A549 (cell line): ENCODE measurements at regions not wholly inside any gene's neighbourhood (a gene's known extent, or its start where the extent isn't known, plus 50 kb on each side); places are given as distances from the start of the nearest gene placed in this dataset.

Source experiments
- ATAC-seq, 2 experiments: fragments of 200-7000 bp in 1 of 2; fragments of >200 bp in 1 of 2; cut with Nextera tagmentation in 1 of 2; cut with Tn5 transposase in 1 of 2; 3 replicates each; pipeline versions ENCODE4 v1.8.0 to v1.9.1; 2018 to 2020; ENCODE audit warnings: mild to moderate bottlenecking in 1 of 2, moderate library complexity in 1 of 2
- CTCF ChIA-PET: fragments of 300-600 bp; sonication (Branson Sonifier 250); formaldehyde crosslinking; extraction: SDS; loops from one replicate; lab custom pipeline; 2021; ENCODE audit warnings: antibody characterized with exemption, inconsistent platforms; lab: Yijun Ruan, JAX
- POLR2A ChIA-PET: fragments of 350-600 bp; formaldehyde crosslinking; extraction: SDS; loops from one replicate; lab custom pipeline; 2021; ENCODE audit warnings: antibody characterized with exemption, inconsistent platforms; lab: Yijun Ruan, JAX
- DNase-seq, 2 experiments: peaks; one replicate each; pipeline versions ENCODE4 v3.0.0 to v3.0.0-alpha.2; 2011 to 2016; ENCODE audit warnings: low read depth in 1 of 2, low spot score in 1 of 2
- FAIRE-seq: peaks from 2 replicates; lab custom pipeline; 2011; peaks lifted over from hg19 to GRCh38; lab: Jason Lieb, UNC
- H3K27ac ChIP-seq, 2 experiments: fragments of >200 bp; sonication (Bioruptor Twin); formaldehyde crosslinking; 3 replicates each; pipeline ENCODE4 v1.5.1; 2016 to 2017
- H3K4me1 ChIP-seq: fragments of >200 bp; sonication (Bioruptor Twin); formaldehyde crosslinking; 3 replicates; pipeline ENCODE4 v1.6.1; 2016
- H3K4me2 ChIP-seq: fragments of >200 bp; sonication (Bioruptor Twin); formaldehyde crosslinking; 3 replicates; pipeline ENCODE4 v1.6.1; 2016
- H3K4me3 ChIP-seq: fragments of >200 bp; sonication (Bioruptor Twin); formaldehyde crosslinking; 3 replicates; pipeline ENCODE4 v1.5.1; 2016
- H3K9me3 ChIP-seq: fragments of >200 bp; sonication (Bioruptor Twin); formaldehyde crosslinking; 3 replicates; pipeline ENCODE4 v1.6.1; 2016
- CBX2 ChIP-seq: fragments of 200-600 bp; sonication (generic); IDR thresholded peaks from 2 replicates; pipeline ENCODE4 v1.6.1; 2016; ENCODE audit warnings: low read depth, mild to moderate bottlenecking, borderline replicate concordance
- CBX8 ChIP-seq: fragments of 200-600 bp; sonication (generic); IDR thresholded peaks from 2 replicates; pipeline ENCODE4 v1.6.1; 2016
- EHF ChIP-seq: fragments of 250-450 bp; sonication (Bioruptor Pico); IDR thresholded peaks from 2 replicates; pipeline ENCODE4 v1.5.0; 2020; ENCODE audit warnings: mild to moderate bottlenecking
- ESRRA ChIP-seq: fragments of 150-350 bp; IDR thresholded peaks from 2 replicates; pipeline ENCODE4 v1.6.1; 2014; ENCODE audit warnings: mild to moderate bottlenecking, low read length, borderline replicate concordance
- FOXS1 ChIP-seq: fragments of 250-450 bp; sonication (Bioruptor Pico); IDR thresholded peaks from 2 replicates; pipeline ENCODE4 v1.5.0; 2020; ENCODE audit warnings: mild to moderate bottlenecking, moderate library complexity
- GATA3 ChIP-seq: IDR thresholded peaks from 2 replicates; pipeline ENCODE4 v1.6.1; 2012; ENCODE audit warnings: borderline replicate concordance
- HDAC2 ChIP-seq: fragments of 200-600 bp; sonication (generic); IDR thresholded peaks from 2 replicates; pipeline ENCODE4 v1.6.1; 2016
- HOXB5 ChIP-seq: fragments of 250-450 bp; sonication (Bioruptor Pico); IDR thresholded peaks from 2 replicates; pipeline ENCODE4 v1.5.0; 2020; ENCODE audit warnings: mild to moderate bottlenecking, moderate library complexity
- JUN ChIP-seq, 2 experiments: fragments of >200 bp; sonication (Bioruptor Twin); formaldehyde crosslinking; IDR thresholded peaks; 2 replicates in 1 of 2; 3 replicates in 1 of 2; pipeline ENCODE4 v1.6.1; 2016 to 2017
- JUNB ChIP-seq: fragments of >200 bp; sonication (Bioruptor Twin); formaldehyde crosslinking; IDR thresholded peaks from 2 replicates; pipeline ENCODE4 v1.6.1; 2016
- MYC ChIP-seq: IDR thresholded peaks from 2 replicates; pipeline ENCODE4 v1.6.1; 2012; ENCODE audit warnings: mild to moderate bottlenecking, inconsistent platforms, low read length, improper control_type of control experiment, borderline replicate concordance
- NR3C1 ChIP-seq: fragments of >200 bp; sonication (Bioruptor Twin); formaldehyde crosslinking; IDR thresholded peaks from 3 replicates; pipeline ENCODE4 v1.6.1; 2017
- PHF8 ChIP-seq: fragments of 200-600 bp; sonication (generic); IDR thresholded peaks from 2 replicates; pipeline ENCODE4 v1.6.1; 2016; ENCODE audit warnings: low read depth, mild to moderate bottlenecking, antibody characterized with exemption, moderate library complexity, borderline replicate concordance
- POLR2AphosphoS2 ChIP-seq: conservative IDR thresholded peaks from 2 replicates; pipeline ENCODE4 v1.6.1; 2012; ENCODE audit warnings: low read length, improper control_type of control experiment, inconsistent platforms
- RARB ChIP-seq: fragments of 250-450 bp; sonication (Bioruptor Pico); IDR thresholded peaks from 2 replicates; pipeline ENCODE4 v1.8.0; 2021; ENCODE audit warnings: mild to moderate bottlenecking, moderate library complexity
- RCOR1 ChIP-seq: fragments of 150-350 bp; IDR thresholded peaks from 2 replicates; pipeline ENCODE4 v1.6.1; 2014; ENCODE audit warnings: antibody characterized with exemption, low read length, low read depth
- RFX5 ChIP-seq: fragments of 450-650 bp; IDR thresholded peaks from 2 replicates; pipeline ENCODE4 v1.7.1; 2014; ENCODE audit warnings: antibody characterized with exemption, mild to moderate bottlenecking, moderate library complexity
- RNF2 ChIP-seq: fragments of 200-600 bp; sonication (generic); IDR thresholded peaks from 2 replicates; pipeline ENCODE4 v1.6.1; 2016; ENCODE audit warnings: low read depth, mild to moderate bottlenecking, antibody characterized with exemption, moderate library complexity, borderline replicate concordance
- SMC3 ChIP-seq: fragments of >200 bp; sonication (Bioruptor Twin); formaldehyde crosslinking; IDR thresholded peaks from 3 replicates; pipeline ENCODE4 v1.6.1; 2018; ENCODE audit warnings: inconsistent platforms
- SREBF2 ChIP-seq: fragments of 450-650 bp; IDR thresholded peaks from 2 replicates; pipeline ENCODE4 v1.6.1; 2014; ENCODE audit warnings: mild to moderate bottlenecking, moderate library complexity
- TFCP2L1 ChIP-seq: fragments of 250-450 bp; sonication (Bioruptor Pico); IDR thresholded peaks from 2 replicates; pipeline ENCODE4 v1.5.0; 2021; ENCODE audit warnings: mild to moderate bottlenecking
- ZFP36 ChIP-seq: fragments of 450-650 bp; IDR thresholded peaks from 2 replicates; pipeline ENCODE4 v1.6.1; 2014; ENCODE audit warnings: borderline replicate concordance; ENCODE audit not compliant: partially characterized antibody
- ZNF302 ChIP-seq: fragments of 250-450 bp; sonication (Bioruptor Pico); IDR thresholded peaks from 2 replicates; pipeline ENCODE4 v1.9.0; 2021; ENCODE audit warnings: inconsistent platforms, mild to moderate bottlenecking, moderate library complexity
- WGBS: methylation state at CpG from one replicate; pipeline ENCODE4 v1.1.6; 2017; ENCODE audit errors: missing lambda C conversion rate; 5-methylcytosine and 5-hydroxymethylcytosine counted together
- TF ChIP-seq, protein P1 (sequence below): IDR thresholded peaks from 2 replicates; pipeline ENCODE4 v1.6.1; 2012
- TF ChIP-seq, protein P2 (sequence below): fragments of 200-600 bp; sonication (generic); IDR thresholded peaks from 2 replicates; pipeline ENCODE4 v1.6.1; 2016; ENCODE audit warnings: antibody characterized with exemption, mild to moderate bottlenecking, moderate library complexity
- TF ChIP-seq, protein P3 (sequence below): fragments of 250-450 bp; sonication (Bioruptor Pico); IDR thresholded peaks from 2 replicates; pipeline ENCODE4 v1.5.0; 2021; ENCODE audit warnings: mild to moderate bottlenecking, moderate library complexity, borderline replicate concordance
- TF ChIP-seq, protein P4 (sequence below): fragments of 150-350 bp; IDR thresholded peaks from 2 replicates; pipeline ENCODE4 v1.6.1; 2014; ENCODE audit warnings: low read depth, mild to moderate bottlenecking, low read length

DNA sequence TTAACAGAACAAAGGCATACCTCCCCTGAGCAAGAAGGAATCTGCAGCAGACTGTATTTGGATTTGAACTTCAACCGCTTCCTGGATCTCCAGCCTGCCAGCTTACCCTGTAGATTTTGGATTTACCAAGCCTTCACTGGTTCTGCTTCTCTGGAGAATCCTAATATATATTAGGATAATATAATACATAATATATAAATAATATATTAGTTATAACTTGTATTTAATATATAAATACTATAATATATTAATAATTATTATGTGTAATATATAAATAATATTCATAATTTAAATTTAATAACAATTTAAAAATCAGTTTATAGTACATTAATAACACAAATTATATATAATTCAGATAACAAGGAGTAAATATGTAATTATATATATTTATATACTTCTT is 121.4 kb downstream of the COX18 start:
- ATAC-seq (no peak), DNase-seq (no peak), FAIRE-seq (no peak)
- no peak overlapping the region for H3K4me3 ChIP-seq
- POLR2A ChIA-PET = no interaction called here
- peaks cover 14% of the 10 kb centered on the region; the same call in 1 of the 3 replicates for H3K4me1 ChIP-seq
- H3K4me2 ChIP-seq = no peak overlapping the region
- no peak overlapping the region for H3K27ac ChIP-seq
- TF ChIP-seq POLR2AphosphoS2 = no peak
- TF ChIP-seq RNF2 = no peak
- no peak for TF ChIP-seq CBX8
- no peak for TF ChIP-seq MYC
- TF ChIP-seq RFX5 = no peak
- no peak for TF ChIP-seq FOXS1 (CRISPR knock-in tag)
- TF ChIP-seq HDAC2 = no peak
- no peak for TF ChIP-seq SREBF2
- no peak for TF ChIP-seq ESRRA
- TF ChIP-seq PHF8 = no peak
- TF ChIP-seq ZFP36 = no peak
- no peak for TF ChIP-seq HOXB5 (CRISPR knock-in tag)
- no peak for TF ChIP-seq JUNB
- no peak for TF ChIP-seq SMC3
- TF ChIP-seq TFCP2L1 (CRISPR knock-in tag) = no peak
- TF ChIP-seq, protein P1, sequence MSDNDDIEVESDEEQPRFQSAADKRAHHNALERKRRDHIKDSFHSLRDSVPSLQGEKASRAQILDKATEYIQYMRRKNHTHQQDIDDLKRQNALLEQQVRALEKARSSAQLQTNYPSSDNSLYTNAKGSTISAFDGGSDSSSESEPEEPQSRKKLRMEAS = no peak
- no peak for TF ChIP-seq NR3C1
- no peak for TF ChIP-seq EHF (CRISPR knock-in tag)
- no peak for TF ChIP-seq ZNF302 (CRISPR knock-in tag)
- WGBS = 62% methylated on average over 1 of the region's 1 CpG
- CTCF ChIA-PET = no interaction called here
- no peaks in the 10 kb centered on the region for H3K9me3 ChIP-seq

DNA sequence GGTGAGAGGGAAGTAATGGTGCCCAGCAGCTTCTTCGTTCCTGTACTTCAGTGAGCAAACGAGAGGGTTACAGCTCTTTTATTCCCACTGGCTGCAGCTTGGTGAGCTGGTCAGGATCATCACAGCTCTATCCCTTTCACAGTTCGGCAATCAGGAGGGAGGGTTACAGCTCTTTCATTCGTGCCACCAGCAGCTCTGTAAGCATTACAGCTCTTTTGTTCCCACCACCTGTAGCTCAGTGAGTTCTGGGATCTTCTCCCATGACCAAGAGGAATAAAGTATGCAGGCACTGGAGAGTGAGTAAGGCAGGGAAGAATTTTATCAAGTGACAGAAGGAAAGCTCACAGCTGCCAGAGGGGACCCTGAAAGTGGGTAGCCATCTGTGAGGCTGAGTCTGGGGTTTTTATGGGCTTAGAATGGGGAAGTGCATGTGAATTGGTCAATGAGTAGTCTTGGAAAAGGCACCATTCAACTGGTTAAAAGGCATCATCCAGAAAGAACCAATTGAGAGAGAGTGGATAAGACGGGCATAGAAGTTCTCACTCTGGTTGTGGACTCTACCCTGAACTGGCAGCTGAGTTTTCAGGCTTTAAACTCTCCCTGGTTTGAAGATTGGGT is 123.7 kb downstream of the COX18 start:
- ATAC-seq (no peak), FAIRE-seq (no peak)
- H3K4me1 ChIP-seq = no peaks in the 10 kb centered on the region
- H3K4me3 ChIP-seq = no peak overlapping the region
- TF ChIP-seq, protein P2, sequence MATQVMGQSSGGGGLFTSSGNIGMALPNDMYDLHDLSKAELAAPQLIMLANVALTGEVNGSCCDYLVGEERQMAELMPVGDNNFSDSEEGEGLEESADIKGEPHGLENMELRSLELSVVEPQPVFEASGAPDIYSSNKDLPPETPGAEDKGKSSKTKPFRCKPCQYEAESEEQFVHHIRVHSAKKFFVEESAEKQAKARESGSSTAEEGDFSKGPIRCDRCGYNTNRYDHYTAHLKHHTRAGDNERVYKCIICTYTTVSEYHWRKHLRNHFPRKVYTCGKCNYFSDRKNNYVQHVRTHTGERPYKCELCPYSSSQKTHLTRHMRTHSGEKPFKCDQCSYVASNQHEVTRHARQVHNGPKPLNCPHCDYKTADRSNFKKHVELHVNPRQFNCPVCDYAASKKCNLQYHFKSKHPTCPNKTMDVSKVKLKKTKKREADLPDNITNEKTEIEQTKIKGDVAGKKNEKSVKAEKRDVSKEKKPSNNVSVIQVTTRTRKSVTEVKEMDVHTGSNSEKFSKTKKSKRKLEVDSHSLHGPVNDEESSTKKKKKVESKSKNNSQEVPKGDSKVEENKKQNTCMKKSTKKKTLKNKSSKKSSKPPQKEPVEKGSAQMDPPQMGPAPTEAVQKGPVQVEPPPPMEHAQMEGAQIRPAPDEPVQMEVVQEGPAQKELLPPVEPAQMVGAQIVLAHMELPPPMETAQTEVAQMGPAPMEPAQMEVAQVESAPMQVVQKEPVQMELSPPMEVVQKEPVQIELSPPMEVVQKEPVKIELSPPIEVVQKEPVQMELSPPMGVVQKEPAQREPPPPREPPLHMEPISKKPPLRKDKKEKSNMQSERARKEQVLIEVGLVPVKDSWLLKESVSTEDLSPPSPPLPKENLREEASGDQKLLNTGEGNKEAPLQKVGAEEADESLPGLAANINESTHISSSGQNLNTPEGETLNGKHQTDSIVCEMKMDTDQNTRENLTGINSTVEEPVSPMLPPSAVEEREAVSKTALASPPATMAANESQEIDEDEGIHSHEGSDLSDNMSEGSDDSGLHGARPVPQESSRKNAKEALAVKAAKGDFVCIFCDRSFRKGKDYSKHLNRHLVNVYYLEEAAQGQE = no peak
- TF ChIP-seq, protein P3, sequence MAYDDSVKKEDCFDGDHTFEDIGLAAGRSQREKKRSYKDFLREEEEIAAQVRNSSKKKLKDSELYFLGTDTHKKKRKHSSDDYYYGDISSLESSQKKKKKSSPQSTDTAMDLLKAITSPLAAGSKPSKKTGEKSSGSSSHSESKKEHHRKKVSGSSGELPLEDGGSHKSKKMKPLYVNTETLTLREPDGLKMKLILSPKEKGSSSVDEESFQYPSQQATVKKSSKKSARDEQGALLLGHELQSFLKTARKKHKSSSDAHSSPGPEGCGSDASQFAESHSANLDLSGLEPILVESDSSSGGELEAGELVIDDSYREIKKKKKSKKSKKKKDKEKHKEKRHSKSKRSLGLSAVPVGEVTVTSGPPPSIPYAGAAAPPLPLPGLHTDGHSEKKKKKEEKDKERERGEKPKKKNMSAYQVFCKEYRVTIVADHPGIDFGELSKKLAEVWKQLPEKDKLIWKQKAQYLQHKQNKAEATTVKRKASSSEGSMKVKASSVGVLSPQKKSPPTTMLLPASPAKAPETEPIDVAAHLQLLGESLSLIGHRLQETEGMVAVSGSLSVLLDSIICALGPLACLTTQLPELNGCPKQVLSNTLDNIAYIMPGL = no peak
- no peak for TF ChIP-seq GATA3
- TF ChIP-seq, protein P4, sequence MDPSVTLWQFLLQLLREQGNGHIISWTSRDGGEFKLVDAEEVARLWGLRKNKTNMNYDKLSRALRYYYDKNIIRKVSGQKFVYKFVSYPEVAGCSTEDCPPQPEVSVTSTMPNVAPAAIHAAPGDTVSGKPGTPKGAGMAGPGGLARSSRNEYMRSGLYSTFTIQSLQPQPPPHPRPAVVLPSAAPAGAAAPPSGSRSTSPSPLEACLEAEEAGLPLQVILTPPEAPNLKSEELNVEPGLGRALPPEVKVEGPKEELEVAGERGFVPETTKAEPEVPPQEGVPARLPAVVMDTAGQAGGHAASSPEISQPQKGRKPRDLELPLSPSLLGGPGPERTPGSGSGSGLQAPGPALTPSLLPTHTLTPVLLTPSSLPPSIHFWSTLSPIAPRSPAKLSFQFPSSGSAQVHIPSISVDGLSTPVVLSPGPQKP = no peak
- no peak for TF ChIP-seq ESRRA
- no peak for TF ChIP-seq ZFP36
- no peak for TF ChIP-seq SREBF2
- no peak for TF ChIP-seq FOXS1 (CRISPR knock-in tag)
- TF ChIP-seq RARB (CRISPR knock-in tag) = no peak
- no peak for TF ChIP-seq ZNF302 (CRISPR knock-in tag)
- TF ChIP-seq JUN (IDR thresholded peaks at IDR 0.05) = no peak
- no peak for TF ChIP-seq RCOR1
- no peak for TF ChIP-seq CBX2
- TF ChIP-seq, all 56 proteins: peak for 0
- Histone ChIP-seq H3K27ac (no peak overlapping the region), H3K9me3 (no peaks in the 10 kb centered on the region), H3K4me2 (no peak overlapping the region)
- no peak for DNase-seq
- ChIA-PET POLR2A (no interaction called here), CTCF (no interaction called here)
- 55% methylated on average over 5 of the region's 5 CpGs for WGBS
